Liver (tissue), 8 donors: ENCODE measurements at regions not wholly inside any gene's neighbourhood (a gene's known extent, or its start where the extent isn't known, plus 50 kb on each side); places are given as distances from the start of the nearest gene placed in this dataset.
A peak's percentile ranks its signal among the peaks of the same experiment; 100 is the strongest.

Source experiments
- DNase-seq: peaks from one replicate; pipeline ENCODE4 v3.0.0-alpha.2; 2017; ENCODE audit warnings: low spot score
- H3K27ac ChIP-seq, 2 donors: one replicate each; pipeline ENCODE4 v1.7.0; 2013; ENCODE audit warnings: inconsistent platforms in 2 of 2, low read length in 2 of 2, control low read depth in 1 of 2, low read depth in 1 of 2, mild to moderate bottlenecking in 1 of 2
- H3K27me3 ChIP-seq, 4 donors: one replicate each; pipeline versions ENCODE4 v1.6.1 to v1.7.0; 2013; ENCODE audit warnings: low read length in 3 of 4, inconsistent platforms in 1 of 4, mild to moderate bottlenecking in 1 of 4, moderate library complexity in 1 of 4; ENCODE audit not compliant: control insufficient read depth in 4 of 4, insufficient read depth in 4 of 4
- H3K36me3 ChIP-seq, 4 donors: one replicate each; pipeline versions ENCODE4 v1.6.1 to v1.7.0; 2013; ENCODE audit warnings: low read length in 3 of 4, mild to moderate bottlenecking in 3 of 4, low read depth in 1 of 4, moderate library complexity in 1 of 4; ENCODE audit not compliant: control insufficient read depth in 4 of 4, insufficient read depth in 3 of 4
- H3K4me1 ChIP-seq, 4 donors: one replicate each; pipeline versions ENCODE4 v1.6.1 to v1.7.0; 2013; ENCODE audit warnings: low read length in 3 of 4, mild to moderate bottlenecking in 3 of 4, moderate library complexity in 1 of 4; ENCODE audit not compliant: control insufficient read depth in 4 of 4, insufficient read depth in 4 of 4
- H3K4me3 ChIP-seq, 3 donors: one replicate each; pipeline versions ENCODE4 v1.6.1 to v1.7.0; 2013; ENCODE audit warnings: low read length in 3 of 3, control low read depth in 1 of 3, low read depth in 1 of 3, mild to moderate bottlenecking in 1 of 3
- H3K9ac ChIP-seq, 2 donors: one replicate each; pipeline ENCODE4 v1.7.0; 2013; ENCODE audit warnings: low read length in 2 of 2, mild to moderate bottlenecking in 2 of 2, moderate library complexity in 2 of 2, control low read depth in 1 of 2, low read depth in 1 of 2
- H3K9me3 ChIP-seq, 4 donors: one replicate each; pipeline versions ENCODE4 v1.6.1 to v1.7.0; 2013; ENCODE audit warnings: low read length in 3 of 4; ENCODE audit not compliant: control insufficient read depth in 4 of 4
- ATF3 ChIP-seq: IDR thresholded peaks from 2 replicates; pipeline ENCODE4 v1.6.1; 2016; ENCODE audit warnings: antibody characterized with exemption
- EGR1 ChIP-seq, 2 donors: IDR thresholded peaks; 2 replicates each; pipeline ENCODE4 v1.6.1; 2016 to 2018; ENCODE audit warnings: antibody characterized with exemption in 2 of 2, low read depth in 2 of 2
- FOXA2 ChIP-seq: IDR thresholded peaks from 2 replicates; pipeline ENCODE4 v1.6.1; 2016; ENCODE audit warnings: antibody characterized with exemption
- GABPA ChIP-seq, 2 donors: IDR thresholded peaks in 1 of 2; conservative IDR thresholded peaks in 1 of 2; 2 replicates each; pipeline ENCODE4 v1.6.1; 2016; ENCODE audit warnings: antibody characterized with exemption in 2 of 2, mild to moderate bottlenecking in 1 of 2, moderate library complexity in 1 of 2
- HNF4A ChIP-seq, 2 donors: conservative IDR thresholded peaks; 2 replicates each; pipeline ENCODE4 v1.6.1; 2016; ENCODE audit warnings: antibody characterized with exemption in 2 of 2, mild to moderate bottlenecking in 2 of 2
- REST ChIP-seq: IDR thresholded peaks from 2 replicates; pipeline ENCODE4 v1.6.1; 2016; ENCODE audit warnings: antibody characterized with exemption, mild to moderate bottlenecking
- WGBS: extraction: QIAGEN DNeasy Blood & Tissue Kit; methylation state at CpG from one replicate; pipeline ENCODE4 v1.1.7; 2013; 5-methylcytosine and 5-hydroxymethylcytosine counted together
- TF ChIP-seq, protein P1 (sequence below): IDR thresholded peaks from 2 replicates; pipeline ENCODE4 v1.6.1; 2016; ENCODE audit warnings: antibody characterized with exemption
- TF ChIP-seq, protein P2 (sequence below): fragments of 150-350 bp; IDR thresholded peaks from 2 replicates; pipeline ENCODE4 v1.5.1; 2017; ENCODE audit warnings: improper control_type of control experiment, low read depth, low read length; ENCODE audit not compliant: missing input control
- donor health status: healthy.
- donor health status: healthy.
- donor health status: healthy.
- donor health status: healthy.
- donor health status: healthy.

DNA sequence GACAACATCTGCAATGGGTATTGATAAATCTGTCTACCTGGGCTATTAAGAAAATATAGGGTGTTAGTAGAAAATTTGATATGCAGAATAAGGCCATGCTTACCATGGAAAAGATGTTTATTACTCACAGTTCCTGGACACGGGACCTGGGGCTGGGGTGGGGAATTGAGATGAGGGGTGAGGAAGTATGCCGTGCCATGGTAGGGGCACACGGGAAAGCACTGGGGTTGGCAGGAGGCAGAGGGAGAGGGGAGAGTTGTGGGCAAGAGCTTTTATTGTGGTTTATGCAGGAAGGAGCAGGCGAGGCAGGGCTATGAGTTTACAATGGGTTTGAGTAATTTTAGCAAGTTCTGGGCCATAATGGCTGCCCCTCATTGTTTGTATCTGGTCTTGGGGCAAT, 493.8 kb downstream of the SIPA1L2 start:
- no peak overlapping the region for H3K4me3 ChIP-seq
- TF ChIP-seq REST (no peak), GABPA (IDR thresholded peaks at IDR 0.05 in 1 of 2, conservative IDR thresholded peaks at IDR 0.05 in 1 of 2) (no peak), EGR1 (IDR thresholded peaks at IDR 0.05; ENCODE audit: low read depth in 2 of 2) (no peak)
- no peaks in the 10 kb centered on the region for H3K36me3 ChIP-seq
- DNase-seq: no peak
- peaks cover 0 to 6% (median 0%) of the 10 kb centered on the region in 4 donors for H3K27me3 ChIP-seq
- no peak overlapping the region for H3K9ac ChIP-seq
- H3K9me3 ChIP-seq: peaks cover 0 to 9% (median 2%) of the 10 kb centered on the region in 4 donors
- H3K27ac ChIP-seq: no peak overlapping the region
- WGBS: 90% methylated on average over 4 of the region's 4 CpGs
- peaks cover 0 to 3% (median 0%) of the 10 kb centered on the region in 4 donors for H3K4me1 ChIP-seq

DNA sequence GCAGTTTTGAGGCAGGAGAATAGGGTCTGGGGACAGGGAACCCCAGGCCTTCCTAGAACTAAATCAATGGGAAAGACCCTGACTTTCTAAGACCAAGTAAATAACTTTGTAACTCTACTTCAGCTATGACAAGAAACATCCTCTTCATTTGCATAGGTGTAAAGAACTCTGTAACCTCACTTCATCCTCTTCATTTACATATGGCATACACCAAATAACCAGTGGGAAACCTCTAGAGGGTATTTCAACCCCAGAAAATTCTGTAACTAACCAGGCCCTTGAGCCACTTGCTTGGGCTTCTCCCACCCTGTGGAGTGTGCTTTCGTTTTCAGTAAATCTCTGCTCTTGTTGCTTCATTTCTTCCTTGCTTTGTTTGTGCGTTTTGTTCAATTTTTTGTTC, 495.6 kb downstream of the SIPA1L2 start:
- no peak for TF ChIP-seq ATF3
- TF ChIP-seq, protein P1, sequence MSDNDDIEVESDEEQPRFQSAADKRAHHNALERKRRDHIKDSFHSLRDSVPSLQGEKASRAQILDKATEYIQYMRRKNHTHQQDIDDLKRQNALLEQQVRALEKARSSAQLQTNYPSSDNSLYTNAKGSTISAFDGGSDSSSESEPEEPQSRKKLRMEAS: no peak
- TF ChIP-seq, protein P2, sequence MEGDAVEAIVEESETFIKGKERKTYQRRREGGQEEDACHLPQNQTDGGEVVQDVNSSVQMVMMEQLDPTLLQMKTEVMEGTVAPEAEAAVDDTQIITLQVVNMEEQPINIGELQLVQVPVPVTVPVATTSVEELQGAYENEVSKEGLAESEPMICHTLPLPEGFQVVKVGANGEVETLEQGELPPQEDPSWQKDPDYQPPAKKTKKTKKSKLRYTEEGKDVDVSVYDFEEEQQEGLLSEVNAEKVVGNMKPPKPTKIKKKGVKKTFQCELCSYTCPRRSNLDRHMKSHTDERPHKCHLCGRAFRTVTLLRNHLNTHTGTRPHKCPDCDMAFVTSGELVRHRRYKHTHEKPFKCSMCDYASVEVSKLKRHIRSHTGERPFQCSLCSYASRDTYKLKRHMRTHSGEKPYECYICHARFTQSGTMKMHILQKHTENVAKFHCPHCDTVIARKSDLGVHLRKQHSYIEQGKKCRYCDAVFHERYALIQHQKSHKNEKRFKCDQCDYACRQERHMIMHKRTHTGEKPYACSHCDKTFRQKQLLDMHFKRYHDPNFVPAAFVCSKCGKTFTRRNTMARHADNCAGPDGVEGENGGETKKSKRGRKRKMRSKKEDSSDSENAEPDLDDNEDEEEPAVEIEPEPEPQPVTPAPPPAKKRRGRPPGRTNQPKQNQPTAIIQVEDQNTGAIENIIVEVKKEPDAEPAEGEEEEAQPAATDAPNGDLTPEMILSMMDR: no peak
- no peak for TF ChIP-seq EGR1 (IDR thresholded peaks at IDR 0.05; ENCODE audit: low read depth in 2 of 2)
- peaks cover 0 to 2% (median 0%) of the 10 kb centered on the region in 4 donors for H3K27me3 ChIP-seq
- no peak overlapping the region for H3K4me3 ChIP-seq
- DNase-seq: no peak
- peaks cover 2 to 7% (median 4%) of the 10 kb centered on the region in 4 donors for H3K9me3 ChIP-seq
- peaks cover 0 to 3% (median 0%) of the 10 kb centered on the region in 4 donors for H3K4me1 ChIP-seq
- WGBS: 84% methylated on average over 2 of the region's 2 CpGs
- H3K27ac ChIP-seq: no peak overlapping the region
- H3K36me3 ChIP-seq: no peaks in the 10 kb centered on the region
- H3K9ac ChIP-seq: no peak overlapping the region

GRCh38 chr1:232132572-232132971, 497.4 kb downstream of the SIPA1L2 start:
- no peak overlapping the region for H3K27ac ChIP-seq
- peak; percentile 48 for TF ChIP-seq ATF3
- no peak for TF ChIP-seq FOXA2
- TF ChIP-seq, protein P1: no peak
- TF ChIP-seq GABPA (IDR thresholded peaks at IDR 0.05 in 1 of 2, conservative IDR thresholded peaks at IDR 0.05 in 1 of 2): no peak
- peak; percentile 18 to 19 for TF ChIP-seq HNF4A (conservative IDR thresholded peaks at IDR 0.05)
- no peak overlapping the region for H3K9ac ChIP-seq
- peaks cover 0 to 6% (median 0%) of the 10 kb centered on the region in 4 donors for H3K27me3 ChIP-seq
- WGBS: 82% methylated on average over 1 of the region's 1 CpG
- H3K4me1 ChIP-seq: peaks cover 0 to 3% (median 0%) of the 10 kb centered on the region in 4 donors
- H3K4me3 ChIP-seq: no peak overlapping the region
- H3K36me3 ChIP-seq: no peaks in the 10 kb centered on the region
- H3K9me3 ChIP-seq: peaks cover 2 to 7% (median 4%) of the 10 kb centered on the region in 4 donors
- DNase-seq: no peak
